ENCODE measurements at regions not wholly inside any gene's neighbourhood (a gene's known extent, or its start where the extent isn't known, plus 50 kb on each side); places are given as distances from the start of the nearest gene placed in this dataset.

GRCh38 chr9:13429301-13430190 lies 150.1 kb upstream of the MPDZ start:
- no peaks in the 10 kb centered on the region for H3K9me3 Mint-ChIP-seq
- H3K27ac Mint-ChIP-seq, result no peak overlapping the region
- H3K27me3 Mint-ChIP-seq, result no peaks in the 10 kb centered on the region

GRCh38 chr9:13428766-13429165 lies 149.3 kb upstream of the MPDZ start:
- H3K9me3 Mint-ChIP-seq, result no peaks in the 10 kb centered on the region
- H3K4me1 Mint-ChIP-seq, result no peaks in the 10 kb centered on the region
- no peak for ATAC-seq (replicated peaks)
- no peaks in the 10 kb centered on the region for H3K27me3 Mint-ChIP-seq
- no peak overlapping the region for H3K4me3 Mint-ChIP-seq
- H3K27ac Mint-ChIP-seq, result no peak overlapping the region
- H3K36me3 Mint-ChIP-seq (ENCODE audit: low read depth), result no peaks in the 10 kb centered on the region

More at GRCh38 chr9:13429301-13430190, 150.1 kb upstream of the MPDZ start:
- Mint-ChIP-seq H3K4me1 (no peaks in the 10 kb centered on the region), H3K36me3 (ENCODE audit: low read depth) (no peaks in the 10 kb centered on the region), H3K4me3 (no peak overlapping the region)
- ATAC-seq (replicated peaks), result no peak

- no peak for ATAC-seq (replicated peaks)
- Mint-ChIP-seq H3K27ac (no peak overlapping the region), H3K9me3 (no peaks in the 10 kb centered on the region), H3K4me1 (no peaks in the 10 kb centered on the region), H3K27me3 (no peaks in the 10 kb centered on the region), H3K36me3 (ENCODE audit: low read depth) (no peaks in the 10 kb centered on the region), H3K4me3 (no peak overlapping the region)
These were observed 148.1 kb upstream of the MPDZ start for GRCh38 chr9:13427587-13427986.

- H3K27me3 Mint-ChIP-seq, result no peaks in the 10 kb centered on the region
- H3K4me1 Mint-ChIP-seq, result no peaks in the 10 kb centered on the region
These were observed 147.1 kb upstream of the MPDZ start for GRCh38 chr9:13426606-13427005.

GRCh38 chr9:13424872-13425271 lies 145.4 kb upstream of the MPDZ start:
- H3K36me3 Mint-ChIP-seq (ENCODE audit: low read depth), result no peaks in the 10 kb centered on the region
- no peak overlapping the region for H3K4me3 Mint-ChIP-seq
- H3K27ac Mint-ChIP-seq, result no peak overlapping the region
- no peaks in the 10 kb centered on the region for H3K27me3 Mint-ChIP-seq
- H3K4me1 Mint-ChIP-seq, result no peaks in the 10 kb centered on the region
- ATAC-seq (replicated peaks), result no peak
- H3K9me3 Mint-ChIP-seq, result no peaks in the 10 kb centered on the region

More at GRCh38 chr9:13426606-13427005, 147.1 kb upstream of the MPDZ start:
- H3K36me3 Mint-ChIP-seq (ENCODE audit: low read depth), result no peaks in the 10 kb centered on the region
- H3K27ac Mint-ChIP-seq, result no peak overlapping the region
- no peak for ATAC-seq (replicated peaks)
- H3K9me3 Mint-ChIP-seq, result no peaks in the 10 kb centered on the region
- no peak overlapping the region for H3K4me3 Mint-ChIP-seq

GRCh38 chr9:13424204-13424603 lies 144.7 kb upstream of the MPDZ start:
- no peak overlapping the region for H3K27ac Mint-ChIP-seq
- H3K4me1 Mint-ChIP-seq, result no peaks in the 10 kb centered on the region
- H3K9me3 Mint-ChIP-seq, result no peaks in the 10 kb centered on the region
- H3K36me3 Mint-ChIP-seq (ENCODE audit: low read depth), result no peaks in the 10 kb centered on the region
- H3K4me3 Mint-ChIP-seq, result no peak overlapping the region
- H3K27me3 Mint-ChIP-seq, result no peaks in the 10 kb centered on the region
- ATAC-seq (replicated peaks), result no peak

GRCh38 chr9:13414349-13414748 lies 134.9 kb upstream of the MPDZ start:
- no peak for ATAC-seq (replicated peaks)
- Mint-ChIP-seq H3K36me3 (ENCODE audit: low read depth) (no peaks in the 10 kb centered on the region), H3K4me3 (no peak overlapping the region), H3K27me3 (no peaks in the 10 kb centered on the region), H3K4me1 (no peaks in the 10 kb centered on the region), H3K9me3 (no peaks in the 10 kb centered on the region), H3K27ac (no peak overlapping the region)

GRCh38 chr9:13412331-13412730 lies 132.8 kb upstream of the MPDZ start:
- no peaks in the 10 kb centered on the region for H3K36me3 Mint-ChIP-seq (ENCODE audit: low read depth)
- H3K27me3 Mint-ChIP-seq, result no peaks in the 10 kb centered on the region
- H3K4me1 Mint-ChIP-seq, result no peaks in the 10 kb centered on the region
- no peaks in the 10 kb centered on the region for H3K9me3 Mint-ChIP-seq
- H3K27ac Mint-ChIP-seq, result no peak overlapping the region
- ATAC-seq (replicated peaks), result no peak
- H3K4me3 Mint-ChIP-seq, result no peak overlapping the region

- no peaks in the 10 kb centered on the region for H3K27me3 Mint-ChIP-seq
- ATAC-seq (replicated peaks), result no peak
- no peak overlapping the region for H3K4me3 Mint-ChIP-seq
- no peaks in the 10 kb centered on the region for H3K4me1 Mint-ChIP-seq
- H3K9me3 Mint-ChIP-seq, result no peaks in the 10 kb centered on the region
- H3K36me3 Mint-ChIP-seq (ENCODE audit: low read depth), result no peaks in the 10 kb centered on the region
- no peak overlapping the region for H3K27ac Mint-ChIP-seq
These were observed 132.3 kb upstream of the MPDZ start for GRCh38 chr9:13411791-13412190.

GRCh38 chr9:13410566-13411031 lies 131.1 kb upstream of the MPDZ start:
- Mint-ChIP-seq H3K9me3 (no peaks in the 10 kb centered on the region), H3K27me3 (no peaks in the 10 kb centered on the region), H3K4me3 (no peak overlapping the region), H3K27ac (no peak overlapping the region), H3K36me3 (ENCODE audit: low read depth) (no peaks in the 10 kb centered on the region), H3K4me1 (no peaks in the 10 kb centered on the region)
- no peak for ATAC-seq (replicated peaks)

- ATAC-seq (replicated peaks), result no peak
- no peak overlapping the region for H3K4me3 Mint-ChIP-seq
- no peaks in the 10 kb centered on the region for H3K36me3 Mint-ChIP-seq (ENCODE audit: low read depth)
- H3K27ac Mint-ChIP-seq, result no peak overlapping the region
- H3K4me1 Mint-ChIP-seq, result no peaks in the 10 kb centered on the region
- no peaks in the 10 kb centered on the region for H3K27me3 Mint-ChIP-seq
- peaks cover 4% of the 10 kb centered on the region for H3K9me3 Mint-ChIP-seq
These were observed 118.2 kb upstream of the MPDZ start for GRCh38 chr9:13397661-13398060.

- no peaks in the 10 kb centered on the region for H3K27me3 Mint-ChIP-seq
- H3K27ac Mint-ChIP-seq, result no peak overlapping the region
- peaks cover 4% of the 10 kb centered on the region for H3K9me3 Mint-ChIP-seq
- H3K4me1 Mint-ChIP-seq, result no peaks in the 10 kb centered on the region
- no peak for ATAC-seq (replicated peaks)
- H3K36me3 Mint-ChIP-seq (ENCODE audit: low read depth), result no peaks in the 10 kb centered on the region
- H3K4me3 Mint-ChIP-seq, result no peak overlapping the region
These were observed 117.7 kb upstream of the MPDZ start for GRCh38 chr9:13397220-13397619.

- H3K9me3 Mint-ChIP-seq, result peaks cover 8% of the 10 kb centered on the region
- no peak overlapping the region for H3K27ac Mint-ChIP-seq
- no peaks in the 10 kb centered on the region for H3K4me1 Mint-ChIP-seq
- H3K4me3 Mint-ChIP-seq, result no peak overlapping the region
- no peaks in the 10 kb centered on the region for H3K27me3 Mint-ChIP-seq
- ATAC-seq (replicated peaks), result no peak
- H3K36me3 Mint-ChIP-seq (ENCODE audit: low read depth), result no peaks in the 10 kb centered on the region
These were observed 116.9 kb upstream of the MPDZ start for GRCh38 chr9:13396418-13396817.

- ATAC-seq (replicated peaks), result no peak
- peaks cover 11% of the 10 kb centered on the region for H3K9me3 Mint-ChIP-seq
- no peak overlapping the region for H3K27ac Mint-ChIP-seq
- no peaks in the 10 kb centered on the region for H3K4me1 Mint-ChIP-seq
- H3K36me3 Mint-ChIP-seq (ENCODE audit: low read depth), result no peaks in the 10 kb centered on the region
- H3K4me3 Mint-ChIP-seq, result no peak overlapping the region
- no peaks in the 10 kb centered on the region for H3K27me3 Mint-ChIP-seq
These were observed 115.7 kb upstream of the MPDZ start for GRCh38 chr9:13395156-13395555.

- ATAC-seq (replicated peaks), result no peak
- Mint-ChIP-seq H3K27ac (no peak overlapping the region), H3K4me3 (no peak overlapping the region), H3K36me3 (ENCODE audit: low read depth) (no peaks in the 10 kb centered on the region), H3K4me1 (no peaks in the 10 kb centered on the region), H3K27me3 (no peaks in the 10 kb centered on the region), H3K9me3 (peaks cover 30% of the 10 kb centered on the region)
These were observed 108.7 kb upstream of the MPDZ start for GRCh38 chr9:13388157-13388556.

All from activated T-helper 17 cell treated with anti-CD3 and anti-CD28 coated beads, Interleukin-2, amount 50 U/mL, for 72 hours (primary cell).